ENCODE measurements at regions not wholly inside any gene's neighbourhood (a gene's known extent, or its start where the extent isn't known, plus 50 kb on each side); places are given as distances from the start of the nearest gene placed in this dataset.
"Not testable (repeated sequence)": the region's sequence is repeated elsewhere in the genome, so short reads cannot be mapped to it uniquely, and the experiment has no call there.

DNA sequence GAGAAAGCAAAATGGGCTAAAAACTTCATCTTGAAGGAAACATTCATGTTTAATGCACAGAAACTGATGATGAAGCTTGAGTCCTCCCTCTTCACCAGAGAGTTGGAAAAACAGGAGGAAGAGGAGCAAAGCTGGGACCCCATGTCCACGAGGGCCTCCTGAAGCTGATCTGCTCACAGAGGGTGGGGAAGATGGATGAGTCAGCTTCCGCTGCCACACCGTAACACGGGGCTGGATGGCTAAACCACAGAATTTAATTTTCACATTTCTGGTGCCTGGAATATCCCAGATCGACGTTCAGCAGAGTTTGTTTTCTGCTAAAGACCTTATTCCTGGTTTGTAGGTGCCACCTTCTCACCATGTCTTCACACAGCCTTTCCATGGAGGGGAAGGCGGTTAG, 634.4 kb downstream of the RPIA start:
- TF ChIP-seq, protein P1, sequence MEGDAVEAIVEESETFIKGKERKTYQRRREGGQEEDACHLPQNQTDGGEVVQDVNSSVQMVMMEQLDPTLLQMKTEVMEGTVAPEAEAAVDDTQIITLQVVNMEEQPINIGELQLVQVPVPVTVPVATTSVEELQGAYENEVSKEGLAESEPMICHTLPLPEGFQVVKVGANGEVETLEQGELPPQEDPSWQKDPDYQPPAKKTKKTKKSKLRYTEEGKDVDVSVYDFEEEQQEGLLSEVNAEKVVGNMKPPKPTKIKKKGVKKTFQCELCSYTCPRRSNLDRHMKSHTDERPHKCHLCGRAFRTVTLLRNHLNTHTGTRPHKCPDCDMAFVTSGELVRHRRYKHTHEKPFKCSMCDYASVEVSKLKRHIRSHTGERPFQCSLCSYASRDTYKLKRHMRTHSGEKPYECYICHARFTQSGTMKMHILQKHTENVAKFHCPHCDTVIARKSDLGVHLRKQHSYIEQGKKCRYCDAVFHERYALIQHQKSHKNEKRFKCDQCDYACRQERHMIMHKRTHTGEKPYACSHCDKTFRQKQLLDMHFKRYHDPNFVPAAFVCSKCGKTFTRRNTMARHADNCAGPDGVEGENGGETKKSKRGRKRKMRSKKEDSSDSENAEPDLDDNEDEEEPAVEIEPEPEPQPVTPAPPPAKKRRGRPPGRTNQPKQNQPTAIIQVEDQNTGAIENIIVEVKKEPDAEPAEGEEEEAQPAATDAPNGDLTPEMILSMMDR (IDR thresholded peaks at IDR 0.05) = not testable (repeated sequence)
- TF ChIP-seq POLR2A (IDR thresholded peaks at IDR 0.05) = not testable (repeated sequence)
